Colonic mucosa (tissue), 4 donors: ENCODE measurements at regions not wholly inside any gene's neighbourhood (a gene's known extent, or its start where the extent isn't known, plus 50 kb on each side); places are given as distances from the start of the nearest gene placed in this dataset.

Experiments used
- DNase-seq: peaks from one replicate; pipeline ENCODE4 v3.0.0-alpha.2; 2020
- H3K27ac ChIP-seq: fragments of 200-600 bp; one replicate; pipeline ENCODE4 v1.8.0; 2021
- H3K27me3 ChIP-seq: fragments of 200-600 bp; one replicate; pipeline ENCODE4 v1.8.0; 2021
- H3K36me3 ChIP-seq: fragments of 200-600 bp; one replicate; pipeline ENCODE4 v1.8.0; 2021
- H3K4me1 ChIP-seq: fragments of 200-600 bp; one replicate; pipeline ENCODE4 v1.8.0; 2021; ENCODE audit warnings: mild to moderate bottlenecking
- H3K4me3 ChIP-seq: fragments of 200-600 bp; one replicate; pipeline ENCODE4 v1.8.0; 2021
- H3K9ac ChIP-seq, 2 donors: one replicate each; pipeline ENCODE4 v1.7.0; 2013; ENCODE audit warnings: control low read depth in 2 of 2, low read depth in 2 of 2, low read length in 2 of 2
- H3K9me3 ChIP-seq: fragments of 200-600 bp; one replicate; pipeline ENCODE4 v1.8.0; 2021
- intact Hi-C: fragments of 100-400 bp; cut with DNase I; formaldehyde crosslinking; loops from one replicate; pipeline ENCODE4 v1.14.1; 2022
- TF ChIP-seq, protein P1 (sequence below): fragments of 200-600 bp; IDR thresholded peaks from one replicate; pipeline ENCODE4 v1.8.0; 2022; ENCODE audit warnings: antibody characterized with exemption, mild to moderate bottlenecking
- donor health status: healthy.
- donor health status: DM: no; HTN: no; CAD: no.
- donor health status: DM: no; HTN: no; CAD: no.

GRCh38 chr9:8052991-8053390 is 253.4 kb upstream of the DMAC1 start:
- DNase-seq = no peak
- no peak overlapping the region for H3K4me3 ChIP-seq
- H3K9me3 ChIP-seq = no peaks in the 10 kb centered on the region
- no peak overlapping the region for H3K27ac ChIP-seq
- intact Hi-C loops = no loop called here
- TF ChIP-seq, protein P1, sequence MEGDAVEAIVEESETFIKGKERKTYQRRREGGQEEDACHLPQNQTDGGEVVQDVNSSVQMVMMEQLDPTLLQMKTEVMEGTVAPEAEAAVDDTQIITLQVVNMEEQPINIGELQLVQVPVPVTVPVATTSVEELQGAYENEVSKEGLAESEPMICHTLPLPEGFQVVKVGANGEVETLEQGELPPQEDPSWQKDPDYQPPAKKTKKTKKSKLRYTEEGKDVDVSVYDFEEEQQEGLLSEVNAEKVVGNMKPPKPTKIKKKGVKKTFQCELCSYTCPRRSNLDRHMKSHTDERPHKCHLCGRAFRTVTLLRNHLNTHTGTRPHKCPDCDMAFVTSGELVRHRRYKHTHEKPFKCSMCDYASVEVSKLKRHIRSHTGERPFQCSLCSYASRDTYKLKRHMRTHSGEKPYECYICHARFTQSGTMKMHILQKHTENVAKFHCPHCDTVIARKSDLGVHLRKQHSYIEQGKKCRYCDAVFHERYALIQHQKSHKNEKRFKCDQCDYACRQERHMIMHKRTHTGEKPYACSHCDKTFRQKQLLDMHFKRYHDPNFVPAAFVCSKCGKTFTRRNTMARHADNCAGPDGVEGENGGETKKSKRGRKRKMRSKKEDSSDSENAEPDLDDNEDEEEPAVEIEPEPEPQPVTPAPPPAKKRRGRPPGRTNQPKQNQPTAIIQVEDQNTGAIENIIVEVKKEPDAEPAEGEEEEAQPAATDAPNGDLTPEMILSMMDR = no peak
- no peaks in the 10 kb centered on the region for H3K36me3 ChIP-seq
- H3K9ac ChIP-seq = no peak overlapping the region
- no peaks in the 10 kb centered on the region for H3K4me1 ChIP-seq
- H3K27me3 ChIP-seq = no peaks in the 10 kb centered on the region

DNA sequence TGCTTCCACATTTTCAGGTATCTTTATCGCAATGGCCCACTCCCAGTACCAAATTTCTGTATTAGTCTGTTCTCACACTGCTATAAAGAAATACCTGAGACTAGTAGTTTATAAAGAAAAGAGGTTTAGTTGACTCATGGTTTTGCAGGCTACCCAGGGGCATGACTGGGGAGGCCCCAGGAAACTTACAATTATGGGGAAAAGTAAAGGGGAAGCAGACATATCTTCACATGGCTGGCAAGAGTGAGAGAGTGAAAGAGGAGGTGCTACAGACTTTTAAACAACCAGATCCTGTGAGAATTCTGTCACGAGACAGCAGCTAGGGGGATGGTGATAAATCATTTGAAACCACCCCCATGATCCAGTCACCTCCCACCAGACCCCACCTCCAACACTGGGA is 238.2 kb upstream of the DMAC1 start:
- Histone ChIP-seq H3K4me1 (no peaks in the 10 kb centered on the region), H3K27ac (no peak overlapping the region), H3K9me3 (no peaks in the 10 kb centered on the region), H3K36me3 (no peaks in the 10 kb centered on the region), H3K27me3 (no peaks in the 10 kb centered on the region), H3K9ac (no peak overlapping the region), H3K4me3 (no peak overlapping the region)
- TF ChIP-seq, protein P1 = no peak
- DNase-seq = no peak
- intact Hi-C loops = no loop called here

DNA sequence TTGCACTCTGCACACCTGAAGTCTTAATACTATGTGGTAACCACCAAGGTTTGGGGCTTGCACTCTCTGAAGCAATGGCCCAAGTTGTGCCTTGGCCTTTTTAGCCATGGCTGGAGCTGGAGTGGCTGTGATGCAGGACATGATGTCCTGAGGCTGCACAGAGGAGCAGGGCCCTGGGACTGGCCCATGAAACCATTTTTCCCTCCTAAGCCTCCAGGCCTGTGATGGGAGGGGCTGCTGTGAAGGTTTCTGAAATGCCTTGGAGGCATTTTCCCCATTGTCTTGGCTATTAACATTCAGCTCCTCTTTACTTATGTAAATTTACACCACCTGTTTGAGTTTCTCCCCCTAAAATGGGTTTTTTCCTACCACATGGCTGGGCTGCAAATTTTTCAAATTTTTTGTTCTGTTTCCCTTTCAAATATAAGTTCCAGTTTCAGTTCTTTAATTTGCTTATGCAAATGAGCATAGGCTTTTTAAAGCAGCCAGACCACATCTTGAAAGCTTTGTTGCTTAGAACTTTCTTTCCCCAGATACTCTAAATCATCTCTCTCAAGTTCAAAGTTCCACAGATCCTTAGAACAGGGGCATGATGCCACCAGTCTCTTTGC is 237.4 kb upstream of the DMAC1 start:
- TF ChIP-seq, protein P1 = no peak
- no peak for DNase-seq
- Histone ChIP-seq H3K27me3 (no peaks in the 10 kb centered on the region), H3K4me3 (no peak overlapping the region), H3K27ac (no peak overlapping the region), H3K4me1 (no peaks in the 10 kb centered on the region), H3K36me3 (no peaks in the 10 kb centered on the region), H3K9ac (no peak overlapping the region), H3K9me3 (no peaks in the 10 kb centered on the region)
- intact Hi-C loops = no loop called here

GRCh38 chr9:8033794-8034193 is 234.2 kb upstream of the DMAC1 start:
- no peaks in the 10 kb centered on the region for H3K4me1 ChIP-seq
- TF ChIP-seq, protein P1 = no peak
- no peaks in the 10 kb centered on the region for H3K36me3 ChIP-seq
- intact Hi-C loops = no loop called here
- no peak for DNase-seq
- no peaks in the 10 kb centered on the region for H3K27me3 ChIP-seq
- H3K9me3 ChIP-seq = no peaks in the 10 kb centered on the region
- no peak overlapping the region for H3K4me3 ChIP-seq
- H3K27ac ChIP-seq = no peak overlapping the region
- no peak overlapping the region for H3K9ac ChIP-seq

DNA sequence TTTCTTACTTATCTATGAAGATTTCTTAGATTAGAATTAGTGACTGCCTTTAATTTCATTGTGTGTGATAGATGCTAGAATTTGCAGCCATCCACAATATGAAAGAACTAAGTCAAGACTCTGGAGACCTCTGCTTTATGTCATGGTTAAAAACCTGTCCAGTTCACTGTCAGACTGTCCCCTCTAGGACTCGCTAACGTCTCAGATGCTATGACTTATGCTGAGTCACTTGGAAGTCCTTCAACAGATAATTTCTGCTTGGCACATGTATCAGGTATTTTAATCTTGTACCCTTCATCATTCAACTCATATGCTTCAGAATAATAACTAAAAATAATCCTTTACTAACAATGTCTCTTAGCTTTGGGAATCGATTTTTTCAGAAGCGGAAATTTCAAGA is 230.5 kb upstream of the DMAC1 start:
- intact Hi-C loops = no loop called here
- Histone ChIP-seq H3K27me3 (no peaks in the 10 kb centered on the region), H3K27ac (no peak overlapping the region), H3K9ac (no peak overlapping the region), H3K4me1 (no peaks in the 10 kb centered on the region), H3K4me3 (no peak overlapping the region), H3K9me3 (no peaks in the 10 kb centered on the region), H3K36me3 (no peaks in the 10 kb centered on the region)
- DNase-seq = no peak
- TF ChIP-seq, protein P1 = no peak
